Stimulated activated CD4-positive, alpha-beta T cell treated with anti-CD3 and anti-CD28 coated beads, Interleukin-15, amount 100 ng/mL, for 48 hours (primary cell): ENCODE measurements at regions not wholly inside any gene's neighbourhood (a gene's known extent, or its start where the extent isn't known, plus 50 kb on each side); places are given as distances from the start of the nearest gene placed in this dataset.
"Not testable (repeated sequence)": the region's sequence is repeated elsewhere in the genome, so short reads cannot be mapped to it uniquely, and the experiment has no call there.

ENCODE experiments used
- DNase-seq, 2 donors: peaks; one replicate each; pipeline ENCODE4 v3.0.0-alpha.2; 2020; ENCODE audit warnings: low read depth in 2 of 2

DNA sequence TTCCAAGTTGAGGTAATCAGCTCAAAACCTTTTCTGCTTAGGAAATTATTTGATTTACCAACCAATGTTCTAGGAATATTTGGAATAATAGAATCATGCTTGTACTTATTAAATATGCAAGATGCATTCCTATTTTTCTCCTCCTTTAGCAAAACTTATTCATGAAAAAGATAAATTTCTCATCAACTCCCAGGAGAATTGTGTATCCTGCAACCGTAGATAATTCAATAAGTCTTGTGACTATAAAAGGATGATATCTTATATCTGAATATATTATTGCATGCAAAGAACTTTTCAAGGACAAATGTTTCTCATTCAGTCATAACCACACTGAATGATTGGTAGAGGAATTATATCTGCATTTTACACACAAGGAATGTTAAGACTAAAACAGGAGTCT lies 84.9 kb upstream of the CCNG1 start:
- no peak for DNase-seq

DNA sequence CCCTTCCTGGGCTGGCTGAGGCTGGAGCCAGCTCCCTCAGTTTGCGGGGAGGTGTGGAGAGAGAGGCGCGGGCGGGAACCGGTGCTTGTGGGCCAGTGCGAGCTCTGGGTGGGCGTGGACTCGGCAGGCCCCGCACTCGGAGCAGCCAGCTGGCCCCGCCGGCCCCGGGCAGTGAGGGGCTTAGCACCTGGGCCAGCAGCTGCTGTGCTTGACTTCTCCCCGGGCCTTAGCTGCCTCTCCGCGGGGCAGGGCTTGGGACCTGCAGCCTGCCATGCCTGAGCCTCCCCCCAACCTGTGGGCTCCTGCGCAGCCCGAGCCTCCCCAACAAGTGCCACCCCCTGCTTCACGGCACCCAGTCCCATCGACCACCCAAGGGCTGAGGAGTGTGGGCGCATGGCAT lies 81.6 kb upstream of the CCNG1 start:
- not testable (repeated sequence) for DNase-seq

DNA sequence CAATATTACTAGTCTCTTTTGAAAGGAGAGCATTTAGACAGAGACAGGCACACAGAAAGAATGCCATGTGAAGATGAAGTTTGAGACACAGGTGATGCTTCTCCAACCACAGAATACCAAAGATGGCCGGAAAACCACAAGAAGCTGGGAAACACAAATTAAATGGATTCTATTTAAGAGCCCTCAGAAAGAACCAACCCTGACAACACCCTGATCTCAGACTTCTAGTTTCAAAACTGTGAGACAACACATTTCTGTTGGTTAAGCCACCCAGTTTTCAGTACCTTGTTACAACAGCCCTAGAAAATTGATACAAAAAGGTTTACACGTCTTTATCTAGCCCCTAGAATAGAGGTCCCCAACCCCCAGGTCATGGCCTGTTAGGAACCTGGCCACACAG lies 79.8 kb upstream of the CCNG1 start:
- no peak for DNase-seq

DNA sequence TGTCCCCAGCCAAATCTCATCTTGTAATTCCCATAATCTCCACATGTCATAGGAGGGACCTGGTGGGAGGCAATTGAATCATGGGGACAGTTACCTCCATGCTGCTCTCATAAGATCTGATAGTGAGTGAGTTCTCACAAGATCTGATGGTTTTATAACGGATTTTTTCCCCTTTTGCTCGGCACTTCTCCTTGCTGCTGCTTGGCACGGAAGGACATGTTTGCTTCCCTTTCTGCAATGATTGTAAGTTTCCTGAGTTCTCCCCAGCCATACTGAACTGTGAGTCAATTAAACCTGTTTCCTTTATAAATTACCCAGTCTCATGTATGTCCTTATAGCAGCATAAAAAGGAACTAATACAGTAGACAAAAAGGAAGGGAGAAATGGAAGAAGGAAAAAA lies 76.7 kb upstream of the CCNG1 start:
- no peak for DNase-seq

DNA sequence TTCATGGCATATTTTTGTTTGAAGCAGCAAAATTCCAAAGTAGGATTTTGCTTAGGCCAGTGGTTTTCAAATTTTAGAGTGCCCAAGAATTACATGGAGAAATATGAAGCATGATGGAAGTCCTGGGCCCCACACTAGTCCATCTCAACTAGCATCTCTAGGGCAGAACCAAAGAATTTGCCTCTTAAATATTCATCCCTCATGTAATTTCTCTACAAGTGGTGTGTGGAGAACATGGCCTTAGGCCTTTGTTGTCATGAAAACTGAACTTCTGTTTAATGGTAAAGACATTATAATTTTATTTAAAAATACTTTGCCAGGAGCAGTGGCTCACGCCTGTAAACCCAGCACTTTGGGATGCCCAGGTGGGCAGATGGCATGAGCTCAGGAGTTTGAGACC lies 75.9 kb upstream of the CCNG1 start:
- DNase-seq: no peak

DNA sequence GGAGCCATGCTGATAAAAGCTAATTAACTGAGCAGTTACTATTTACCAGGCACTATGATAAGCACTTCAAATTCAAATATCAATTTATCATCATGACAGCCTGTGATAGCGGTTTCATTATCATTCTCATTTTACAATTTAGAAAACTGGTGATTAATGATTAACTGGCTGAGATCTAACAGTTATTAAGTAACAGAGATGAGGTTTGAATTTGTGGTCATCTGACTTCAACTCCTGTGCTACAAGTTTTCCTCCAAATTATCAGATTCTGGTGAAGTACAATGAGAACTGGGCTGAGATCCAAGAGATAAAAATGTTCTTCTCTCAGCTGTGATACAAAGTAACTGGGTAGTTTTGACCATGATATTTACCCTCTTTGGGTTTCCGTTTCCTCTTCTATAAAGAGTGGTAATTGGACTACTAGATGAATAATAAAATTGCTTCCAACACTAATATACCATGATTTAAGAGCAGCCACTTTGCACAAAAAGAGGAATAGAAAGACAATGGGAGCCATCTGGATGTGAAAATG lies 74.5 kb upstream of the CCNG1 start:
- DNase-seq: no peak

DNA sequence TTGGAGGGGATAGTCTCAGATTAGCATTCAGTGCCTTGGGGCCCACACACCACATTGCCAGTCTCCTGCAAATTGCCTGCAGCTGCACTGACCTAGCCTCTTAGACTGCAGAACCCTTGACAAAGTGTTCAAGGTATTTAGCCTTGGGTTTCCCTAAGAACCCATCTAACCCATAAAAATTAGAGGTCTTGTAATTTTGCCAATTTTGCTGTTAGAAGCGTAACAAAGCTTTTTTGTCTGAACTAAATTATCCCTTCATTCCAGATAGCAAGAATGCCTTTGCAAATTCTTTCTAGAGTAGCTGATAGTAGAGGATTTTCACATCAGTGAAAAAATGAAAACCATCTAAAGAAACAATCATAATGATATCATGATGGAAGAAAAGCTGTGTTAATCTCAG lies 74.0 kb upstream of the CCNG1 start:
- DNase-seq: no peak

DNA sequence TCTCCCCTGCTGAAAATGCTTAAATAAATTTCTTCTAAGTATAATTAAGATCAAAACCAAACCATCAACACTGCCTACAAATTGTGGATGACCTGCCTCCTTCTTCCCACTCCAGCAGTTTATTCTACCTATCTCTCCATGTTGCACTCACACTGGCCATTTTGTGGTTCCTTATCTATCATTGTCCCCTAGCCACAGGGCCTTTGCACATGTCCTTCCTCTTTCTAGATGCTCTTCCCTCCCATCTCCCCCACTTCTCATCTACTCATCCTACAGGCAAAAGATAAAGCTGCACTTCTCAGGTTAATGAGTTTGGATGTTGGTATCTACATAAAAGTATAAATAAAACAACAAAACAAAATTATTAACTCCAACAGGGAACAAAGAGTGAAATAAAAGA lies 70.6 kb upstream of the CCNG1 start:
- DNase-seq: no peak

DNA sequence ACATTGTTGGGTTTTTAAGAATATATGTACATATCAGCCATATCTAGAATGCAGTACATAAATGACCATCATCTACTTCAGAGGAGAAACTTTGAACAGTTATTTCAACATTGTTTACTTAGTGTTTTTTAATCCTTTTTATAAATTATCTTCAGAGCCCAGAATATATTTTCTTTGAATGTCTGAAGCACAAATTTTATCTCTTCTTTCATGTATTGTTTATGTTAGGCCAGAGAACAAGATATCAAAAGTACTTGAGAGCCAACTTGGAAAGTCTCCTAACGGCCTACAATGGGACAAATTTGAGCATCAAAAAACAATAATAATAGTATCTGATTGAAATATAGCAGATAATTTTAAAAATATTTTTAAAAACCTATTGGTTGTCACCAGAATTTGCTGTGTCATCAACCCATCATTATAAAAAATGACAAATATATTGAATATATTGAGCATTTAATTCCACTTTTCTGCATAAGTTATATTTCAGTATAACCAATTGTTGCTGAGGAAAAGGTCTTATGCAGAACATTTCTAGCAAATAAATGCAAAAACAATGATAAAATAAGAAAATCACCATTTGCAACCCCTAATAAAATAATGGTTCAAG lies 67.5 kb upstream of the CCNG1 start:
- DNase-seq: no peak

DNA sequence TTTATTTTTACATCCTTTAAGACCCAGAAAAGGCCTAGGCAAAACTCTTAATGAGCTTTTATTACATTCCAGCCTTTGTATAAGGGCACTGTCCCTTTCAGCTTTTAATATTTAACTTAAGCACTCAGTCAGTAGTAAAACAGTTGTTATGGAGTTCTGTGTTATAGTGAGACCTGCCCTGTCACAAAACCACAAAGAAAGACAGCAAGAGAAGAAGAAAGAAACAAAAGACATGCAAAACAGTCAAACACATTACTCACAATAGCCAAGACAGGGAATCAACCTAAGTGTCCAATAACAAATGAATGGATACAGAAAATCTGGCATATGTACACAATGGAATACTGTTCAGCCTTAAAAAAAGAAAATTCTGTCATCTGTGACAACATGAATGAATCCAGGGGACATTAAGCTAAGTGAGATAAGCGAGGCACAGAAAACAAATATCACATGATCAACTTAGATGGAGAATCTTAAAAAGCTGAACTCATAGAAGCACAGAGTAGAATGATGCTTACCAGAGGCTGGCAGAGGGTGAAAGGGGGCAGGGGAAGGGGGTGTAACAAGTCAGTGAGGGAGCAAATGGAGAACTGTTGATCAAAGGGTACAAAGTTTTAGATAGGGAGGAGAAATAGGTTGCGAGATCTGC lies 63.8 kb upstream of the CCNG1 start:
- DNase-seq: no peak

DNA sequence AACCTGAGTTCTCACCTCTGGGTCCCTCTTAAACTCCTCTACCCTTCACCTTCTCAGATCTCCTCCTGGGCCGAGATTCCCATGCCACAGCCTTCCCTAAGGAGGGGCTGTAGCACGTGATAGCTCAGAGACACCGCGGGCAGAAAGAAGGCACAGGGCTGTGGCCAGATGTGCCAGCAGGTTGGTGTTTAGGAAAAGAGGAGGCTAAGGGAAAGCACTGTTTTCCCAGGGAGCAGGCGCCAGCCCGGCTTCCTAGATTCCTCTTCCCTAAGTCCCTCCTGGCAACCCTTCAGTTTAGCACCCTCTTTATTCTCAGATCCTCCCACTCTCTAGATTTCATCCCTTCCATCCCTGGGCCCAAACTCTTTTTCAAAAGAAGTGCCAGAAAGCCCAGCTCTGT lies 59.4 kb upstream of the CCNG1 start:
- DNase-seq: no peak

DNA sequence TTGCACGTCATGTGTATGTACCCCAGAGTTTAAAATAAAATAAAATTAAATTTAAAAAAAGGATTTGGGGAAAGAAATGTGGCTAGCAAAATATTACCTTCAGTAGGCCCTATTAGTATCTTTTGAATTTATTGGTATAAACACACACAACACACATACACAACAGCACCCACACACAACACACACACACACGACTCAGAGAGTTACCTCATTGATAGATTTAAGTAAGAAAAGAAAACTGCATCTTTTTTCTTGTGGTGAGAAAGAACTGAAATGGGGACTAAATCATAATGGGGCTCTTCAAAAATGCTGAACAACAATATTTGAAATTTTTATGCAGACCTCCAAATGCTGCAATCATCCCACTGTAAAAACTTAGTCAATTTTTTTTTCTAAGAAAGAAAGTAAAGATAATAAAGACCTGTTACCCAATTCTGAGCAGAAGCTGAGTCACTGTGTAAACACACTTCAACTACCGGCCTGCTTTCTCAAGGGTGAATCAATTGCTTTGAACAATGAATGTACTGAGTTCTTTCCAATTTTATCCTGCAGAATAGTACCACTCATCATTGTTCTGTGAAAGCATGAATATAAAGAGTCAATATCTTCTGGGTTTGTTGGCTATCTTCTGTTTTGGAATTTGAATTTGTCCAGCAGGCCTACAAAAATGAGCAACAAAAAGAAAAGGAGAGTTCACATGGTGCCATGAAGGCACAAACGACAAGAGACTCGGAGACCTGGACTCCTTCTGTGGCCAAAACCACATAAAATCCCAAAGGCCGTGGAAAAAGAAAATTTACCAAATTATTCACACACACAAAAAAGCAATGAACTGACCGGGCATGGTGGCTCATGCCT lies 57.9 kb upstream of the CCNG1 start:
- no peak for DNase-seq

DNA sequence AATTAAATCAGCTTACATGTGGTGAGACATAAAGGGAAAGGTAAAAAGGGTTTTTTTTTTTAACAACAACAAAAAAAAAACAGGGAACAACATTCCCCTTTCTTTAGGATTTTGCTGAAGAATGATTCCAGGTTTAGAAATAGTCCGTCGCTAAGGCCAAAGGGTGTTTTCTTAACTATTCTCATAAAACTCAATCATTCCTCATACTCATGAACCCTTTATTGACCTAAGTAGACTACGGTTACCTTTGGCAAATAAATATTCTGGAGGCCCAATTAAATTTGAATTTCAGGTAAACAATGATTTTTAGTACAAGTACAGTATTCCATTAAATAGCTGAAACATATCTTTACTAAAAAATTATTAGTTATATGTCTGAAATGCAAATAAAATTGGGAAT lies 55.6 kb upstream of the CCNG1 start:
- DNase-seq: no peak

DNA sequence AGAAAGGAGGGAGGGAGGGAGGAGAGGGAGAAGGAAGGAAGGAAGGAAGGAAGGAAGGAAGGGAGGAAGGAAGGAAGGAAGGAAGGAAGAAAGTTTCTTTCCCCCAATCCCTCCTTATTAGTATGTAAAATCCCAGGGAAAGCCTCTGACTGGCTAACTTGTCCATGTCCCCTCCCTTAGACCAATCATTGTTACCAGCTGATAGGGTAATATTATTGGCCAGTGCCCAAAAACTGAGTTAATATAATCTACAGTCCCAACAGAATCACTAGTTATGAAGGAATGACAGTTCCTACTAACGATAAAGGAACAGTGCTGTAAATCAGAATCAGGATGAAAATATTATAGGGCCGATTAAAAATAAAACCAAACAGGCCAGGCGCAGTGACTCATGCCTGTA lies 53.6 kb upstream of the CCNG1 start:
- DNase-seq: no peak

DNA sequence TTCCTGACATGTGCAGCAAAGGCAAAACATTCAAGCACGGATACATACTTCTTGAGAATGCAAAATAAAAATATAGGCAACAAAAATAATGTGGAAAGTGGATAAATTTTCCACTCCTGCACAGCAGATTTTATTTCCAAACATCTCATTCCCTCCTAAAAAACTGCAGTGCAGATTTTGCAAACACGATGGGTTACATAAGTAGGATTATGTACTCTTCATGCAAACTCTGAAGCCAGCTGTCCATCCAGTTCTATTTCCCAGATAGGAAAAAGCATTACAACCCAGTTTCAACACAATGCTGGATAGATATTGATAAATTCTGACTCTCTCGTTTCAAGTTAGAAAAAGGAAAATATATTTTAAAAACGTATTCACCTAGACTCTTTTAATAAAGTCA lies 52.7 kb upstream of the CCNG1 start:
- no peak for DNase-seq

DNA sequence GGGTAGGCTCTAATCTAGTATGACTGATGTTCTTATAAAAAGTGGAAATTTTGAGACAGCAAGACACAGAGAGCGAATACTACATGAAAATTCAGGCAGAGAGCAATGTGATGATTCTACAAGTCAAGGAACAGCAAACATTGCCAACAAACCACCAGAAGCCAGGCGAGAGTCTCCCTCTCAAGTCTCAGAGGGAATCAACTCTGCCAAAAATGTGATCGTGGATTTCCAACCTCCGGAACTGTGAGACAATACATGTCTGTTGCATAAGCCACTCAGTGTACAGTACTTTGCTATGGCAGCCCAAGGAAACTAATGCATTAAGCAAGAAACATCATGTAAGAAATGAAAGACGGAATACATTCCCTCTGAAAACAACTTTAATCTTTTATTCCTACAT lies 52.1 kb upstream of the CCNG1 start:
- DNase-seq: no peak

DNA sequence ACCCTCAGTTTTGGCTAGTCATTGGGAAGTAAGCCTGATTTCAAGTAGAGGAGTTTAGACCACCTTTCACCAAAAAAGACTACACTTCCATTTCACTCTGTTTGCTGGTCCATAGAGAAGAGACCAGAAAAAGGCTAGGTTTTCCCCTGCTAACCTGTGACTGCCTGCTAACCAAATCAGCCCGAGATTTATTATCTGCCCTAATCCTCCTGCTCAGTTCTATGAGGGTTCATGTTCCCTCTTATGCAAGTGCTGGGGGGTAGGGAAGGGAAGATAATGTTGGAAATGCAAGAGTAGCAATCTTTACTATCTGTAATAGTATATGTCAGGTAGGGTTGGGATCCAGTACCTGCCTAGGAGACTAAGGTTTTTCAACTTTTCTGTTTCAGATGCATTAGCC lies 51.6 kb upstream of the CCNG1 start:
- DNase-seq: no peak

DNA sequence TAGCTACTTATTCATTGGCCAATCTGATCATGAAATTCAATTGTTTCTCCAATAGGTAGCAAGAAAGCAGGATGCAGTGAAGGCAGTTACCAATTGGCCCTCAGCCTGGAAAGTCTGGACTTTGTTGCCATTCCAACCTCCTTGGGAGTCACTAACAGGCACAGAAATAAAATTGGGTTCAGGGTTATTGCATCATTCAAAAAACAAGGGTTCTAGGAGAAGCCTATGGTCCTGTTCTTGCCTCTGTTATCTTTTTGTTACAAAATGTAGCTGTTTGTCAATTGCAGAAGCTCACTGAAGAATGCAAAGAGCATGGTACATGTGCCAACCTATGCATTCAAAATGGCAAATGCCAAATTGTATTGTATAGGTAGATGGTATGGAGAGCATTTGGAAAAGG lies 51.0 kb upstream of the CCNG1 start:
- DNase-seq: no peak

DNA sequence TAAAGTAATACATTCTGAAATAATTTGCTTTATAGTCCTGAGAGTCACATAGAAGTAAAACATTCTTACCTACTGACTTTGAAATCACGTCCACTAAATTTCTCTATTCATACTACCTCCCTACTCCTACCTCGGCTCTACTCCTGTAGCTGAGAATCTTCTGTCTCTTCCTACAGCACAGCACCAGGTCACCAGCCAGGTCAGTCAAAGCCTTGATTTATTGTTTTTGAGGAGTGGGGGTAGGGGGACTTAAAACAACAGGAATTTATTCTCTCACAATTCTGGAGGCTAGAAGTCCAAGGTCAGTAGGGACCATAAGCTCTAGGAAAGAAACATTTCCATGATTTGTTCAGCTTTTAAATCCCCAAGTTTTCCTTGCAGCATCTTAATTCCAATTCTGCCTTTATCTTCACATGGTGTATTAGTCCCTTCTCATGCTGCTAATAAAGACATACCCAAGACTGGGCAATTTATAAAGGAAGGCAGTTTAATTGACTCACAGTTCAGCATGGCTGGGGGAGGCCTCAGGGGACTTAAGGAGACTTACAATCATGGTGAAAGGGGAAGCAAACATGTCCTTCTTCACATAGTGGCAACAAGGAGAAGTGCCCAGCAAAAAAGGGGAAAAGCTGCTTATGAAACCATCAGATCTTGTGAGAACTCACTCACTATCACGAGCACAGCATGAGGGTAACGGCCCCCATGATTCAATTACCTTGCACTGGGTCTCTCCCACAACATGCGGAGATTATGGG lies 49.6 kb upstream of the CCNG1 start:
- DNase-seq: no peak
